KMS-11 (cell line): ENCODE measurements at regions not wholly inside any gene's neighbourhood (a gene's known extent, or its start where the extent isn't known, plus 50 kb on each side); places are given as distances from the start of the nearest gene placed in this dataset.

ENCODE experiments used
- H2AFZ ChIP-seq: fragments of 200-600 bp; sonication (generic); 2 replicates; pipeline ENCODE4 v1.6.1; 2016; ENCODE audit warnings: antibody characterized with exemption, mixed run types, low read depth
- H3K27ac ChIP-seq: fragments of 200-600 bp; sonication (generic); 2 replicates; pipeline ENCODE4 v1.6.1; 2016; ENCODE audit warnings: mild to moderate bottlenecking, mixed run types
- H3K27me3 ChIP-seq: fragments of 200-600 bp; sonication (generic); 2 replicates; pipeline ENCODE4 v1.6.1; 2017; ENCODE audit warnings: mild to moderate bottlenecking, low read depth, mixed run types, moderate library complexity; ENCODE audit not compliant: insufficient read depth
- H3K36me3 ChIP-seq: fragments of 200-600 bp; sonication (generic); 2 replicates; pipeline ENCODE4 v1.6.1; 2017; ENCODE audit warnings: mild to moderate bottlenecking, mixed run types; ENCODE audit not compliant: insufficient read depth
- H3K4me1 ChIP-seq: fragments of 200-600 bp; sonication (generic); 2 replicates; pipeline ENCODE4 v1.6.1; 2016; ENCODE audit warnings: mild to moderate bottlenecking, low read depth, mixed run types; ENCODE audit not compliant: poor library complexity, severe bottlenecking
- H3K4me2 ChIP-seq: fragments of 200-600 bp; sonication (generic); 2 replicates; pipeline ENCODE4 v1.7.0; 2016; ENCODE audit warnings: mild to moderate bottlenecking, mixed run types
- H3K4me3 ChIP-seq: fragments of 200-600 bp; sonication (generic); IDR thresholded peaks from 2 replicates; pipeline ENCODE4 v1.6.1; 2017; ENCODE audit warnings: low read depth, low read length, mixed read lengths; ENCODE audit not compliant: insufficient read depth
- H3K79me2 ChIP-seq: fragments of 200-600 bp; sonication (generic); 2 replicates; pipeline ENCODE4 v1.6.1; 2016; ENCODE audit warnings: low read depth, mixed run types; ENCODE audit not compliant: insufficient read depth
- H3K9ac ChIP-seq: fragments of 200-600 bp; sonication (generic); 2 replicates; pipeline ENCODE4 v1.6.1; 2016; ENCODE audit warnings: mild to moderate bottlenecking, mixed run types
- H4K20me1 ChIP-seq: fragments of 200-600 bp; sonication (generic); 2 replicates; pipeline ENCODE4 v1.6.1; 2016; ENCODE audit warnings: mild to moderate bottlenecking, mixed run types; ENCODE audit not compliant: insufficient read depth
- CTCF ChIP-seq: fragments of 200-600 bp; sonication (generic); conservative IDR thresholded peaks from 2 replicates; pipeline ENCODE4 v1.6.1; 2017; ENCODE audit warnings: low read depth, mild to moderate bottlenecking, antibody characterized with exemption, low read length, moderate library complexity, mixed read lengths

- Histone ChIP-seq H3K36me3 (no peaks in the 10 kb centered on the region), H3K4me1 (no peaks in the 10 kb centered on the region), H4K20me1 (no peaks in the 10 kb centered on the region), H3K9ac (no peak overlapping the region), H3K27me3 (no peaks in the 10 kb centered on the region), H3K79me2 (no peaks in the 10 kb centered on the region), H3K4me3 (no peak overlapping the region), H3K27ac (no peak overlapping the region), H3K4me2 (no peak overlapping the region), H2AFZ (no peak overlapping the region)
- TF ChIP-seq CTCF = no peak
Measured at GRCh38 chr1:43041591-43041990, 82.9 kb upstream of the SLC2A1 start.

GRCh38 chr1:43039228-43040055 is 80.8 kb upstream of the SLC2A1 start:
- Histone ChIP-seq H3K27ac (no peak overlapping the region), H3K9ac (no peak overlapping the region), H3K27me3 (no peaks in the 10 kb centered on the region), H3K36me3 (no peaks in the 10 kb centered on the region), H3K4me2 (no peak overlapping the region), H4K20me1 (no peaks in the 10 kb centered on the region), H3K4me3 (no peak overlapping the region), H3K79me2 (no peaks in the 10 kb centered on the region), H2AFZ (no peak overlapping the region), H3K4me1 (no peaks in the 10 kb centered on the region)
- TF ChIP-seq CTCF = no peak

- H3K4me3 ChIP-seq = no peak overlapping the region
- H3K4me1 ChIP-seq = no peaks in the 10 kb centered on the region
- no peak for TF ChIP-seq CTCF
- no peaks in the 10 kb centered on the region for H3K27me3 ChIP-seq
- H3K4me2 ChIP-seq = no peak overlapping the region
- no peaks in the 10 kb centered on the region for H3K36me3 ChIP-seq
- no peaks in the 10 kb centered on the region for H3K79me2 ChIP-seq
- no peak overlapping the region for H3K27ac ChIP-seq
- no peak overlapping the region for H2AFZ ChIP-seq
- H3K9ac ChIP-seq = no peak overlapping the region
- H4K20me1 ChIP-seq = no peaks in the 10 kb centered on the region
Measured at GRCh38 chr1:43038232-43038935, 79.7 kb upstream of the SLC2A1 start.

GRCh38 chr1:43037466-43037865 is 78.8 kb upstream of the SLC2A1 start:
- Histone ChIP-seq H3K79me2 (no peaks in the 10 kb centered on the region), H3K4me2 (no peak overlapping the region), H4K20me1 (no peaks in the 10 kb centered on the region), H3K36me3 (no peaks in the 10 kb centered on the region), H3K27ac (no peak overlapping the region), H3K9ac (no peak overlapping the region), H3K4me1 (no peaks in the 10 kb centered on the region), H3K27me3 (no peaks in the 10 kb centered on the region), H3K4me3 (no peak overlapping the region), H2AFZ (no peak overlapping the region)
- TF ChIP-seq CTCF = no peak
